Liver (tissue), 3 donors: ENCODE measurements at regions not wholly inside any gene's neighbourhood (a gene's known extent, or its start where the extent isn't known, plus 50 kb on each side); places are given as distances from the start of the nearest gene placed in this dataset.

Experiments used
- EGR1 ChIP-seq, 2 donors: IDR thresholded peaks; 2 replicates each; pipeline ENCODE4 v1.6.1; 2016 to 2018; ENCODE audit warnings: antibody characterized with exemption in 2 of 2, low read depth in 2 of 2
- FOXA1 ChIP-seq: IDR thresholded peaks from 2 replicates; pipeline ENCODE4 v1.6.1; 2016; ENCODE audit warnings: antibody characterized with exemption
- GABPA ChIP-seq, 2 donors: IDR thresholded peaks in 1 of 2; conservative IDR thresholded peaks in 1 of 2; 2 replicates each; pipeline ENCODE4 v1.6.1; 2016; ENCODE audit warnings: antibody characterized with exemption in 2 of 2, mild to moderate bottlenecking in 1 of 2, moderate library complexity in 1 of 2
- HNF4A ChIP-seq, 2 donors: conservative IDR thresholded peaks; 2 replicates each; pipeline ENCODE4 v1.6.1; 2016; ENCODE audit warnings: antibody characterized with exemption in 2 of 2, mild to moderate bottlenecking in 2 of 2
- JUND ChIP-seq, 2 donors: IDR thresholded peaks; 2 replicates each; pipeline ENCODE4 v1.6.1; 2016; ENCODE audit warnings: antibody characterized with exemption in 2 of 2
- RAD21 ChIP-seq, 2 donors: IDR thresholded peaks; 2 replicates each; pipeline ENCODE4 v1.6.1; 2016; ENCODE audit warnings: antibody characterized with exemption in 2 of 2, mild to moderate bottlenecking in 2 of 2
- REST ChIP-seq: IDR thresholded peaks from 2 replicates; pipeline ENCODE4 v1.6.1; 2016; ENCODE audit warnings: antibody characterized with exemption, mild to moderate bottlenecking
- SP1 ChIP-seq: IDR thresholded peaks from 2 replicates; pipeline ENCODE4 v1.6.1; 2018; ENCODE audit warnings: antibody characterized with exemption, mild to moderate bottlenecking
- TAF1 ChIP-seq: conservative IDR thresholded peaks from 2 replicates; pipeline ENCODE4 v1.6.1; 2016; ENCODE audit warnings: antibody characterized with exemption, mild to moderate bottlenecking
- YY1 ChIP-seq: IDR thresholded peaks from 2 replicates; pipeline ENCODE4 v1.6.1; 2016; ENCODE audit warnings: antibody characterized with exemption, mild to moderate bottlenecking
- ZBTB33 ChIP-seq: IDR thresholded peaks from 2 replicates; pipeline ENCODE4 v1.6.1; 2016; ENCODE audit warnings: antibody characterized with exemption
- TF ChIP-seq, protein P1 (sequence below): fragments of 150-350 bp; IDR thresholded peaks from 2 replicates; pipeline ENCODE4 v1.5.1; 2017; ENCODE audit warnings: improper control_type of control experiment, low read depth, low read length; ENCODE audit not compliant: missing input control
- TF ChIP-seq, protein P2 (sequence below): IDR thresholded peaks from 2 replicates; pipeline ENCODE4 v1.6.1; 2016; ENCODE audit warnings: antibody characterized with exemption
- donor health status: healthy.
- donor health status: healthy.

- TF ChIP-seq, protein P1, sequence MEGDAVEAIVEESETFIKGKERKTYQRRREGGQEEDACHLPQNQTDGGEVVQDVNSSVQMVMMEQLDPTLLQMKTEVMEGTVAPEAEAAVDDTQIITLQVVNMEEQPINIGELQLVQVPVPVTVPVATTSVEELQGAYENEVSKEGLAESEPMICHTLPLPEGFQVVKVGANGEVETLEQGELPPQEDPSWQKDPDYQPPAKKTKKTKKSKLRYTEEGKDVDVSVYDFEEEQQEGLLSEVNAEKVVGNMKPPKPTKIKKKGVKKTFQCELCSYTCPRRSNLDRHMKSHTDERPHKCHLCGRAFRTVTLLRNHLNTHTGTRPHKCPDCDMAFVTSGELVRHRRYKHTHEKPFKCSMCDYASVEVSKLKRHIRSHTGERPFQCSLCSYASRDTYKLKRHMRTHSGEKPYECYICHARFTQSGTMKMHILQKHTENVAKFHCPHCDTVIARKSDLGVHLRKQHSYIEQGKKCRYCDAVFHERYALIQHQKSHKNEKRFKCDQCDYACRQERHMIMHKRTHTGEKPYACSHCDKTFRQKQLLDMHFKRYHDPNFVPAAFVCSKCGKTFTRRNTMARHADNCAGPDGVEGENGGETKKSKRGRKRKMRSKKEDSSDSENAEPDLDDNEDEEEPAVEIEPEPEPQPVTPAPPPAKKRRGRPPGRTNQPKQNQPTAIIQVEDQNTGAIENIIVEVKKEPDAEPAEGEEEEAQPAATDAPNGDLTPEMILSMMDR, result no peak
- TF ChIP-seq TAF1 (no peak), JUND (IDR thresholded peaks at IDR 0.05) (no peak), YY1 (no peak), REST (no peak), EGR1 (IDR thresholded peaks at IDR 0.05; ENCODE audit: low read depth in 2 of 2) (no peak), GABPA (IDR thresholded peaks at IDR 0.05 in 1 of 2, conservative IDR thresholded peaks at IDR 0.05 in 1 of 2) (no peak), RAD21 (IDR thresholded peaks at IDR 0.05) (no peak), FOXA1 (no peak), SP1 (no peak), ZBTB33 (no peak), HNF4A (conservative IDR thresholded peaks at IDR 0.05) (no peak)
- TF ChIP-seq, protein P2, sequence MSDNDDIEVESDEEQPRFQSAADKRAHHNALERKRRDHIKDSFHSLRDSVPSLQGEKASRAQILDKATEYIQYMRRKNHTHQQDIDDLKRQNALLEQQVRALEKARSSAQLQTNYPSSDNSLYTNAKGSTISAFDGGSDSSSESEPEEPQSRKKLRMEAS, result no peak
Measured at GRCh38 chr12:131432532-131433260, 278.2 kb upstream of the SFSWAP start.
